ENCODE measurements at regions not wholly inside any gene's neighbourhood (a gene's known extent, or its start where the extent isn't known, plus 50 kb on each side); places are given as distances from the start of the nearest gene placed in this dataset.

DNA sequence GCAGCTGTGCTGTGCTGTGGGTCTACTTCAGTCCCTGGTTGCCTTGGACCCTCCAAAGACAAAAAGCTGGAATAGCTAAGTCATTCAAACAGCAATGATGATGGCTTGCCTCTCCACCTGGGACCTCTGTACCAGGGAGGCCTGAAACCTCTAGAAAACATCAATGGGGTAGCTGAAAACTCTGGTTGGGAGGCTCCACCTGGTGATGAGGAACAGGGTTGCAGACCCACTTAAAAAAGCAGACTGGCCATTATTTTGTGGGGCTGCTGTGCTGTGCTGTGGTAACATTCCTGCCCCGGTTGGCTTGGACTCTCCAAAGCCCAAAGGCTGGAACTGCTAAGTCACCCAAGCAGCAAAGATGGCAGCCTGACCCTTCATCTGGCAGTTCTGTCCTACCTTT, 839.3 kb upstream of the ARRDC3 start:
- TF ChIP-seq, protein P1, sequence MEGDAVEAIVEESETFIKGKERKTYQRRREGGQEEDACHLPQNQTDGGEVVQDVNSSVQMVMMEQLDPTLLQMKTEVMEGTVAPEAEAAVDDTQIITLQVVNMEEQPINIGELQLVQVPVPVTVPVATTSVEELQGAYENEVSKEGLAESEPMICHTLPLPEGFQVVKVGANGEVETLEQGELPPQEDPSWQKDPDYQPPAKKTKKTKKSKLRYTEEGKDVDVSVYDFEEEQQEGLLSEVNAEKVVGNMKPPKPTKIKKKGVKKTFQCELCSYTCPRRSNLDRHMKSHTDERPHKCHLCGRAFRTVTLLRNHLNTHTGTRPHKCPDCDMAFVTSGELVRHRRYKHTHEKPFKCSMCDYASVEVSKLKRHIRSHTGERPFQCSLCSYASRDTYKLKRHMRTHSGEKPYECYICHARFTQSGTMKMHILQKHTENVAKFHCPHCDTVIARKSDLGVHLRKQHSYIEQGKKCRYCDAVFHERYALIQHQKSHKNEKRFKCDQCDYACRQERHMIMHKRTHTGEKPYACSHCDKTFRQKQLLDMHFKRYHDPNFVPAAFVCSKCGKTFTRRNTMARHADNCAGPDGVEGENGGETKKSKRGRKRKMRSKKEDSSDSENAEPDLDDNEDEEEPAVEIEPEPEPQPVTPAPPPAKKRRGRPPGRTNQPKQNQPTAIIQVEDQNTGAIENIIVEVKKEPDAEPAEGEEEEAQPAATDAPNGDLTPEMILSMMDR (conservative IDR thresholded peaks at IDR 0.05; ENCODE audit: low read length), result no peak
- no peak for TF ChIP-seq EZH2phosphoT487 (IDR thresholded peaks at IDR 0.05; ENCODE audit: borderline replicate concordance)

Data from Loucy (cell line).